ELR (cell line): ENCODE measurements at regions not wholly inside any gene's neighbourhood (a gene's known extent, or its start where the extent isn't known, plus 50 kb on each side); places are given as distances from the start of the nearest gene placed in this dataset.
A peak's percentile ranks its signal among the peaks of the same experiment; 100 is the strongest.
"Not testable (repeated sequence)": the region's sequence is repeated elsewhere in the genome, so short reads cannot be mapped to it uniquely, and the experiment has no call there.

ENCODE experiments used
- DNase-seq: peaks from one replicate; pipeline ENCODE4 v3.0.0-alpha.2; 2015; ENCODE audit warnings: low read depth

DNA sequence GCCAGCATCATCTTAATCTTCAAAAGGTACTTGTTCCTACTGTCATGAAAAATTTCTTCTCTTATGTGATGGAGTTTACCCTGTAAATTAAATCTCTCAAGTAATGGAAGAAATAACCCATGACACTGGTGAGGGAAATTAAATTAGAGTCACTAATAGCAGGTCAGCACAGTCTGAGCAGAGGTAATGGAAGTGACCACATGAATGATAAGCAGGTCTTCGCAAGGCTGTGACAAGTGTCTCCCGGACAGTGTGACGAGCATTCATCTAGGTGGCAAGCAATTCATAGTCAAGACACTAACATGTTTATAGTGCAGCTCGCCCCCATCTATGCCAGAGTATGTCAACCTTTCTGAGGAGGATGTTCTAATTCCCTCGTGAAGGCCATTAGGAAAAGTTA, 249.2 kb downstream of the FRK start:
- DNase-seq, result no peak

DNA sequence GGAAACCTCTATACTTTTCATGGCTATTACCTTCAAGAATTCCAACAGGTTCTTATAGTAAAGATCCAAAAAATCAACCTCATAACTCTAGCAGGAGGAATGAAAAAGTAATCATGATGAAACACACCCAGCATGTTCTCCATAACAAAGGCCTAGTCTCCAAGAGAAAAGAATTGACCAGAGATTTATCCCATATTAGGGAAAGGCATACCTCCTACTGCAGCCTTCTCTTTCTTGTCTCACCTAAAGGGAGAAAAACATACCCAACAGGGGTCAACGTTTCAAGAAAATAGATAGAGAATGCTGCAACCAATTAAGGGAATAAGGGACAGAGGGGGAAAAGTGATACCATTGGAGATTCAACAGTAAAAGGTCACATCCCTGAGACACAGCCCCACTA, 262.5 kb downstream of the FRK start:
- no peak for DNase-seq

DNA sequence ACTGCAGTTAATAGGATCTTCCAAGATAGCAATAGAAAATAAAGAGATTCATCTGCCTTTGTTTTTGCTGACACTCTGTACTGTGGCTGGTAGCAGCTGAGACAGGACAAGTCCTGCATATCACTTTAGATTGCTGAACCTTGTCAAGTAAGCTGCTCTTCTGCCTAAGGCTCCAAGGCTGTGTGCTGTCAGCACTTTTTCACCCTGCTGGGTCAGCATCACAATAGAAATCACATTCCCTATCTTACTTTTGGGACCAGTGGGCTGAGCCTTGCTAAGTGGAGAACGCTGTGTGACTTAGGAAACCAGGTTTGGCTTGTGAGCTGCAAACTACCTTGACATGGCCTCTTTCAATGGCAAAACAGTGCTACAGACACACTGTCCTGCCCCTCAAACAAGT, 263.9 kb downstream of the FRK start:
- DNase-seq, result no peak

DNA sequence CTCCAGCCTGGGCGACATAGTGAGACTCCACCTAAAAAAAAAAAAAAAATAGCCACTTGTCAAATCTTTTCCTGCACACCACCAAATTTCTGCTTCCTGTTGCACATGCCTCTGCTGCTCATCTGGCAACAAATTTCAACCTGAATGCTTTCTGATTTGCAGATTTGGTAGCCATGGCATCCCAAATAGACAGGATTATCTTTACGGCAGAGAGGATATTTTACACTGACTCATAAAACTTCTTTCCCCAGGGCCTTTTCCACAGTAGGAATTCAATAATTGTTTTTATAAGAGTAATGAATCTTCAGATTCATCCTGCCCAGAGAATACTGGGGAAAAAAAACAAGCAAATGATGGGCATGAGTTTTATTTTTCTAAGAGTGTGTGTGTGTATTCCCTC, 264.6 kb downstream of the FRK start:
- no peak for DNase-seq

DNA sequence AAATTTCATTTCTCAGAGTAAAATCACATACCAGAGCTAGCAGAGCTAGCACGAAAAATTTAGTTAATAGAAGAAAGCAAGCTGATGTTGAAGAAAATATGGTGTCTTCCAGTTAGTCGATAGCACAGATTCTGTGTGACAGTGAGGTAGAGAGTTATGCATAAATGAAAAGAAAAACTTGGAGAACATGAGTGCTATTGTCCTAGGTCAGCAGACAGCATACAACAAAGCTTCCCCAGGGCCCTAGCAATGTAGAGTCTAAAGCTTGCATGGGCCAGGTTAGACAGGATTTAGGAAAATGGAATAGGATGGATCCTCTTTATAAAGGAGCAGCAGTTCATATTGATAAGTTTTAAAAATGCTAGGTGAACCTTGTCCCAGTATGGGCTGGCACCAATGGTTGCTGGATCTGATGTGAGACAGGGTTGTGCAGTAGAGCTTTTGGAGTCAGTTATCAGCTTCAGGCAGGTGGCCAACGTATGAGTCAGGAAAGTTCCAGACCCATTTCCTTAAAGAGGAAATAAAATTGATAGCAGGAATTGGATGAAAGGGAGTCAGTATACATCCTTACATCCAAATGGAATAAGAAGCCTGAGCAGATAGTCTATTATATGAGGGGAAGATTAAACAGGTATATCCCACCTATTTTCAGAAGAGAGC, 277.2 kb downstream of the FRK start:
- DNase-seq, result no peak

DNA sequence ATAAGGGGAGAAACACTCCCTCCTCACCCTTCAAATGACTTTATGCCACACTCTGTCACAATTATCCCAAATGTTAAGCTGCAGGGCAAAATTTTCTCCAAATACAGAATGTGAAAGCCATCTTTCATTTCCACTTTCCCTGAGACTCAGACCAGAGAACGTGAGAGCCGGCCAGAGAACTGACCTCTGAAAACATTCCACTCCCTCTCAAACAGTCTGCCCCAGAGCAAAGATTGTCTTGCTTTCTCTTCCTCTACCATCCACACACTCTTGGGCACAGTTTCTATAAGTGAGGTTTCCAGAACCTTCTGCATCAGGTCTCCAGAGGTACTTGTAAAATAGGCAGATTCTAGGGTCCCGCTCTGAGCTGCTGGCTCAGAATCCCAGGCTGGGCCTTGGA, 278.1 kb downstream of the FRK start:
- DNase-seq, result no peak

DNA sequence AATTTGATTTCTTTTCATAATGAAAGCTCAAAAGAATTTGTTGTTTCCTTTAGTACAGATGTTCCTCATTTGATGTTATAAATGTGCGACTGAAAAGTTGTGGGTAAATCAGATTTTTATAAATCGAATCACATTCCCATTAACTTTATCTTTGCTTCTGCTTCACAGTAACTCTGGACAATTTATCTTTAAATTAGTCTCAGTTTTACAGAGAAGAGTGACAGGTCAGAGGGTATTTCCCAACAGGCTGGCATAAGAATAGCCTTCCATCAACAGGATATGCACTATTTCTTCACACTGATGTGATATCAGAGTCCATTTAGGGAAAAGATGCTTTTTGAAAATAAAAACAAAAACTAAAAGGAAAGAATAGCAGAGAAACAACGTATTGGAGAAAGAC, 286.9 kb downstream of the FRK start:
- no peak for DNase-seq

DNA sequence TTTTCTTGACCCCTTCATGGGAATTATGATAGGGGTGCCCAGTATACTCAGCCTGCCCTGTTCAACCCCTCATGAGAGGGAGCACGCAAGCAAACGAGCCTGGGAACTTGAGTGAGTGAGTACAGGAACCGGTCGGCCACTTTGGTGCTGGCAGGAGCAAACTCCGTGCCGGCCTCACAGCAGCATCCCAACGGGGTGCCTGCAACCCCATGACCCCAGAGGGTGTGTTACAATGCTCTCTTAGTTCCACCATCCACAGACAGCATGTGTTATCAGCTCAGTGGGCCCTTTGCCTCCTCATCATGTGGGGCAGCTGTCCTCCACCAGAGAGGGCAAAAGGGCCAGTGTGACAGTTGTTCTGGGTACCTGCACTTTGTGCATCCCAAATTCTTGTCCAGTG, 289.8 kb downstream of the FRK start:
- no peak for DNase-seq

DNA sequence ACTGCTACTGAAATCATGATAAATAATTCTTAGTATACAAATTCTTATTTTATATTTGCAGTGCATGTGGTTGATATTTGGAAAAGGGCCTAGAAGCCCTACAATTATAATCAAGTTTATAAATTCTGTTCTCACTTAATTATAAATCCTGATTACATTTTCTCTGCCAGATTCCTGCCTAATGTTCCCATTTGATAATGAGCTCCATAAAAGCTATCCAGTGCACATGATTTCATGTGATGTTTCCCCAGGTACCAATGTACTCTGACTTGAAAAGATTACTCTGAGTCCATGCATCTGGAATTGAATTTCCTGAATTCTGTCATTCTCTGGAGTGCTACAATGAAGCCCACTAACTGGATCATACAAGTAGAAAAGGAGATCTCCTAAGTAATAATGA, 292.2 kb downstream of the FRK start:
- no peak for DNase-seq

DNA sequence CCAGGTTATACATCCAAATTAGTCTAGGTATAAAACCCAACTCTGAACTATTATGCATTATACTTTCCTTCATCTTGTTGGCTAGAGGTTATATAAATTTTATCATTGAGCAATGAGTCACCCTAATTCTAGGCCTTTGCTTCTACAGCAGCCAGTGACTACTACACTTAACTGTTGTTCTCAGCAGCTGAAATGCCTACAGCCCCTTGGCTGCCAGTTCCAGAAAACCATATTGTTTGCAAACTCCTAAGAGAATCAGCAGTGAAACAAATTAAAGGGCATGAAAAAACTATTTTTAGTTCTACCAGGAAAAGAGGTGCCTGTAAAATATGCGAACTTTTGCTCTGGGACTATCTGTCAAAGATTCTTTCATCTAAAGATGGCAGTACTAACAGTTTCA, 292.8 kb downstream of the FRK start:
- DNase-seq, result no peak

DNA sequence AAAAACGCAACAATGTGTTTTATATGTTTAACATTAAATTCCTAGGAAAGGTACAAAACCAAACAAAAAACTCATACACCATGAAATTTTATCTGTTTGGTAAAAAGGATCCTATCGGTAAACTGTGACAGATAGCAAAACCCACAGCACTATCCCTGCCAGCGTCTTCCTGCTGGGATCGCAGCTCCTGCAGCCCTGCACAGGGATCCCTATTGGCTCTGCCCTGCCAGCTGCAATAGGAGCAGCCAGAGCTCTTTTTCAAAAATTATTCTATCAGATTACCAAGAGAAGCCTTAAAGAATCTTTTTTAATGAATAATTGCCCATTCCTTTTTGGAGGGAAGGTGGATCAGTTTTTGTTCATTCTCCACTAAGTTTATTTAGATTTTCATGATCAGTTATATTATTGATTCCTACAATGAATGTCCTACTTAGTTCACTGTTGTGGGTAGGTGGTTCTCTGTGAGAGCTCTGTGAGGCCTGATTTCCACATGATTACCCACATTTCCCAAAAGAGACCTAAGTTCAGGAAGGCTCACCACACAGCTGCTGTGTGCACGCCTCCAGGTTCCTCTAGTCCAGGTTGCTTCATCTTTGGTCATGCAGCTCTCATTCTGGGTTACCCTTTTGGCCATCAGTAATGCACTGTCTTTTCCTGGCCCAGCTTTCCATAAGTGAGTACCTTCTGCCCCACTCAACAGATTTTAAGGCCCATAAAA, 293.8 kb downstream of the FRK start:
- DNase-seq, result no peak

DNA sequence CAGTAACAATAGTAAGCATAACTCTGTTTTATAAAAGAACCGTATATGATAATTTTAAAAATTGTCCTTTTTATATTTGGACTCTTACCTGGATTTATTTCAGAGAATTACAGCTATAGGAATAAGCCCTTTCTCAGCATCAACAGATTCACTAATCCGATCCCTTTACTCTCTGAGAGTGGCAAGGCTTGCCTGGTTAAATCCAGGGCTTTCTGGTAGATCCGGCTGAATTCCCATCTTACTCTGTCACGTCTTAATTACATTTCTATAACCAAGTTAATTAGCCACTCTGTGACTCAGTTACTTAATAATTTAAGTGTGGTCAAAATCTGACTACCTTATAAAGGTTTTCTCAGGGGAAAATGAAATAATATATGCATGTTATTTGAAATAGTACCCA, 294.7 kb downstream of the FRK start:
- DNase-seq, result no peak

DNA sequence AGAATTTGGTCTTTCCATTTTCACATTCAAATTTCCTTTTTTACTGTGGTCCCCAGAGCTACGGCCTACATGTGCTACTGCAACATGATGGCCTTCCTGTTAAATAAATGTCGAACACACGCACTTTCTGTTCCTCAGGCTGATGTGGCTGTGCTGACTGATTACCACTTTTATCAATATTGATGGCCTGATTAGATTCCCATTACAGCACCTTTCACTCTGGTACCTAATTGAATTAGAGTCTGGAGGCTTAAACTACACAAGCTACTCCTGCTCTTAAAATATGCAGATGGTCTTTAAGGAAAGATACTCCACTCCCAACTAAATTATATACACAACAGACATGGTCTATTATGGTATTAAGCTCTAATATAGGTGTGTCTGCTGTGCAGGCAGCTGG, 301.6 kb downstream of the FRK start:
- DNase-seq, result no peak

DNA sequence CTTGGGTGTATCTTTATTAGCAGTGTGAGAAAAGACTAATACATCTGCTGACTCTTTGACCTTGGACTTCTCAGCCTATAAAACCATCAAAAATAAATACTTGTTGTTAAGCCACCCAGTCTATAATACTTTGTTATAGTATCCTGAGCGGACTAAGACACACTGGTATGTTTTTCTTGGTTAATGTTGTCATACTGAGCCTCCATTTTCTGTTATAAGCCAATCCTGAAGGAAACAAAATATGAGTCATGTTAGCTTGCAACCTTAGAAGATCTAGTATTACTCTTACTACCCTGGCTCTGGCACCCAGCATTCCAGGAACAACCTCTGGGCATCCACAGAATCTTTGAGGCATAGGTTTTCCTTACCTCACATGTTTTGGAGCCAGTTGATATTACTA, 307.2 kb downstream of the FRK start:
- no peak for DNase-seq

DNA sequence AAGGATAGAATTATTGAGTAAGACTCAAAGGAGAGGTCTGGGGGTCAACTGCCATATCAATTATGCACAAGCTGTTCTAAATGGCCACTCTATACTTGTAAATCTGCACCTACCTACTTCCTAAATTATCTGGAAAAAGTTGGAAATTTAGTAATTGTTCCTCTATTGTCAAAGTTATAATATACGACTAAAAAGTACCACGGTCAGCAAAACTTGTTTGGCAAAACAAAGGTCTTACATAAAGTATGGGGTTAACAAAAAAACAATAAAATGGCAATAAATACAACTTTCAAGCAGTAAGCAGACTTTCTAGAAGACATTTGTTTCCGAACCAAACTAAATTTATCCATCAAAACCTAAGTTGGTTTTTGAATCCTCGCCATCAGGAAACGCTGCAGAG, 309.7 kb downstream of the FRK start:
- DNase-seq, result no peak

DNA sequence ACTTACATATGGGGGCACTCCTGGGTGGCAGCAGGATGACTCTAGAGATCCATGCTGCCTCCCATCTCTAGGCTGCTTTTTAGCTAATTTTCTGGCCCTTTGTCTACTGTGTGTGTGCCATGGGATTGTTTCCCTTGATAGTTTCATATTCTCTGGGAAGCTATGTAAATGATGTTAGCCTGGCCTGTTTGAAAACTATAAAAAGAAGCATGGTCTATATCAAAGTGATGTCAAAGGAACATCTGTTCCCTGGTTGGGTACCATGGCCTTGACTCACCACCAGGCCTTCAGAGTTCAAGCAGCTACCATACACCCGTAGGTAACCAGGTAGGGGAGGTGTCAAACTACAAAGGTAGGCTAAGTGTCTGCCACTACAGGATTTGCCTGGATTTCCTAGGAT, 310.4 kb downstream of the FRK start:
- DNase-seq, result no peak

DNA sequence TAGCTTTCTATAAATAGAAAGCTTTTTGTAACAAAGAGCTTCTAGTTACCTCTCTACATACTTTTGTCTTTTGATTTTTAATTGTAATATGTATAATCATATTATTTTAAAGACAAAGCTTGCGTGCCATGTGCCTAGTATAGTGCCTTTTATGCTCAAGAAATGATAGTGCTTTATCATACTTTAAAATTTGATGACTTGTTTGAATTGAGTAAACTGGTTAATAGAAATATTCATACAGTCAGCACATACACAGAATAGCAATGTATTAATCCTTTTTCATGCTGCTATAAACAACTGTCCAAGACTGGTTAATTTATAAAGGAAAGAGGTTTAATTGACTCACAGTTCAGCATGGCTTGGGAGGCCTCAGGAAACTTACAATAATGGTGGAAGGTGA, 313.0 kb downstream of the FRK start:
- DNase-seq, result no peak

DNA sequence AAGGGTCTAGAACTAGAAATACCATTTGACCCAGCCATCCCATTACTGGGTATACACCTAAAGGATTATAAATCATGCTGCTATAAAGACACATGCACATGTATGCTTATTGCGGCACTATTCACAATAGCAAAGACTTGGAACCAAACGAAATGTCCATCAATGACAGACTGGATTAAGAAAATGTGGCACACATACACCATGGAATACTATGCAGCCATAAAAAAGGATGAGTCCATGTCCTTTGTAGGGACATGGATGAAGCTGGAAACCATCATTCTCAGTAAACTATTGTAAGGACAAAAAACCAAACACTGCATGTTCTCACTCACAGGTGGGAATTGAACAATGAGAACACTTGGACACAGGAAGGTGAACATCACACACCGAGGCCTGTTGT, 314.1 kb downstream of the FRK start:
- not testable (repeated sequence) for DNase-seq

DNA sequence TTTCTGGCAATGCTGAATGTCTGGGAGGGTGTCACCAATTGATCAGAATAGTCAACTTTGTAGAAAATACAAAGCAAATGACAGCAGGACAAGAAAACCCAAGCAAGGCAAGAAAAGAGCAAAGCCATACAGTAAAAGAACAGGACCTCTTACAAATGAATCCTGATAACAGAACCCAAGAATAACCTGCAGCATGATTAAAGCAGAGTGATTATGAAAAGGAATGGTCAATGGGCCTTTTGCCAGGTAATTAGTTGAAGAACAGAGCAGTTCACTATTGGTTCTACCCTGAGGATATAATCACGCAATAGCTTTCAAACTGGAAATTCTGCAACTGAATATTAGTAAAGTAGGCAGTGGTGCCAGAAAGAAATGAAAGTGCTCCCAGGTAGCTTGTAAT, 319.8 kb downstream of the FRK start:
- DNase-seq, result no peak

DNA sequence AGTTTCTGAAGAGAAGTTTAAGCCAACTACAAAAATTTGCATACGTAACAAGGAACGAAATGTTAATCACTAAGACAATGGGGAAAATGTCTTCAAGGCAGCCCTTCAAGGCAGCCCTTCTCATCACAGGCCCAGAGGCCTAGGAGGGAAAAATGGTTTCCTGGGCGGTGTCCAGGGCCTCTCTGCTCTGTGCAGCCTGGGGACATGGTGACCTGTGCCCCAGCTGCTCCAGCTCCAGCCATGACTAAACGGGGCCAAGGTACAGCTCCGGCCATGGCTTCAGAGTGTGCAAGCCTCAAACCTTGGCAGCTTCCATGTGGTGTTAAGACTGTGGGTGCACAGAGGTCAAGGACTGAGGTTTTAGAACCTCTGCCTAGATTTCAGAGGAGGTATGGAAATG, 325.1 kb downstream of the FRK start:
- no peak for DNase-seq

DNA sequence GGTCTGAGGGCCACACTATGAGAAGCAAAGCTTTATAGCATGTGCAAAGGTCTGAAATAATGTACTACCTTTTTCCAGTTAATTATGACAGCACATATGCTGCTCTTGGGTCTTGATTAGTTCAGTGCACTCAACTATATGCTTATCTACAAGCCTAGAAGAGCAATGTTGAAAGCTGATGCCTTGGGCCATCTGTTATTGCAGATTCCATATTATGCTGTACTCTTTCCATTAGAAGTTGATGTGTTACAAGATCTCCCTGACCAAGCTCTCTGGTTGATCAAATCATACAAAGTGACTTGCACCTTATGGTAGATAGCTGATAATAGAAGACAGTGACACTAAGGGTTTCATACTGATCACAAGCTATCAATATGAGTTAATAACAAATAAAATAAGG, 327.3 kb downstream of the FRK start:
- no peak for DNase-seq

DNA sequence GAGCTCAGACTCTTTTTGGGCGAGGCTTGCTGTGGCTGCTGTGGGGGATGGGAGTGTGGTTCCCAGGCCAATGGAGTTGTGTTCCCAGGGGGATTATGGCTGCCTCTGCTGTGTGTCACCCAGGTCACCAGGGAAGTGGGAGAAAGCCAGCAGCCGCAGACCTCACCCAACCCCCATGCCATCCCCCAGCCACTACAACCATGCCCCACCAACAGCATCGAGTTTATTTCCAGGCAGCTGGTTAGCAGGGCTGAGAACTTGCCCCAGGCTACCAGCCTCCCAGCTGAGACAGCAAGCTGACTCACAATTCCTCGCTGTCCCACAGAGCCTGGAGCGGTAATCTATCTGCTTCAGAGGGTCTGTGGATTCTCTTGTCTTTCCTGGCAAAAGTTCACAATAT, 331.7 kb downstream of the FRK start:
- peak; percentile 30 for DNase-seq

DNA sequence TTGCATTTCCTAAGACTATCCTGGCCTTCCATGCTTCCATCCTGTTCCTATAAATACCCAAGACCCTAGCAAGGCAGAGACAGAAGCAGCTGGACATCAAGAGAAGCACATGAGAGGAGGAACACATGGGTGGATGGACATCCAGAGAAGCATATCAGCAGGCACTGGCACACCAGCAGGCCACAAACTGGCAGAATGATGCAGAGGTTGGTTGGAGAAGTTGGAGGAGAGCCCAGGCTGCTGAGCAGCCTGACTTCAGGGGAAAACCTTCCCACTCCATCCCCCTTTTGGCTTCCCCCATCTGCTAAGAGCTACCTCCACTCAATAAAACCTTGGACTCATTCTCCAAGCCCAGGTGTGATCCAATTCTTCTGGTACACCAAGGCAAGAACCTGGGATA, 332.5 kb downstream of the FRK start:
- no peak for DNase-seq

DNA sequence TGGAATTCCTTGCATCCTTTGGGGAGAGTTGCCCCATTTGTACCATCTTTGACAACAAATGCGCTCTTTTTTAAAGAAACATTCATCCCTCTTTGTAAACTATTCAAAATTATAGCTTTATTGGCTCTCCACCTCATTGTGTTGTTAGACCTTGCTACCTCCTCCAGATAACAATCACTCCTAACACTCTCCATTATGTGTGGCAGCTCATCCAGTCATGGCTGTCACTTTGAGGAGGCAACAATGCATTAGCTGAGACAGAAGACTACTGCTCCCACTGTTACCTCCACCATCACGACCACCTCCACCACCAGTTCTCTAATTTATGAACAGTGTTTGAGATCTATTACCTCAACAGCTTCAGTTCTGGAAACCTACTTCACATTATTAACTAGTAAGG, 339.1 kb downstream of the FRK start:
- no peak for DNase-seq
